ENCODE measurements at regions not wholly inside any gene's neighbourhood (a gene's known extent, or its start where the extent isn't known, plus 50 kb on each side); places are given as distances from the start of the nearest gene placed in this dataset.

DNA sequence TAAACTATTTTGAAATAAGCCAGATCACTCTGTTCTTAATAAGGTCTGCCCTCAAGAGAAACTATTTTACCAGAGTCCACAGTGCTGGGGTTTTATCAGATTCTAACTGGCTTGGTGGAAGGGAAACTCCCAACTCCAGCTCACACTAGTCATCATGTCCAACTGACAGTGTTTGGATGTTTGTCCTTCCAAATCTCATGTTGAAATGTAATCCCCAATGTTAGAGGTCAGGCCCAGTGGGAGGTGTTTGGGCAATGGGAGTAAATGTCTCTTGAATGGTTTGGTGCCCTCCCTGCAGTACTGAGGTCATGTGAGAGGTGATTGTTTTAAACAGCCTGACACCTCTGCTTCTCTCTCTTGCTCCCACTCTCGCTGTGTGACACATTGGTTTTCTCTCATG lies 1301.0 kb upstream of the CDH8 start:
- no peak for TF ChIP-seq POLR2A (IDR thresholded peaks at IDR 0.05)
- TF ChIP-seq, protein P1, sequence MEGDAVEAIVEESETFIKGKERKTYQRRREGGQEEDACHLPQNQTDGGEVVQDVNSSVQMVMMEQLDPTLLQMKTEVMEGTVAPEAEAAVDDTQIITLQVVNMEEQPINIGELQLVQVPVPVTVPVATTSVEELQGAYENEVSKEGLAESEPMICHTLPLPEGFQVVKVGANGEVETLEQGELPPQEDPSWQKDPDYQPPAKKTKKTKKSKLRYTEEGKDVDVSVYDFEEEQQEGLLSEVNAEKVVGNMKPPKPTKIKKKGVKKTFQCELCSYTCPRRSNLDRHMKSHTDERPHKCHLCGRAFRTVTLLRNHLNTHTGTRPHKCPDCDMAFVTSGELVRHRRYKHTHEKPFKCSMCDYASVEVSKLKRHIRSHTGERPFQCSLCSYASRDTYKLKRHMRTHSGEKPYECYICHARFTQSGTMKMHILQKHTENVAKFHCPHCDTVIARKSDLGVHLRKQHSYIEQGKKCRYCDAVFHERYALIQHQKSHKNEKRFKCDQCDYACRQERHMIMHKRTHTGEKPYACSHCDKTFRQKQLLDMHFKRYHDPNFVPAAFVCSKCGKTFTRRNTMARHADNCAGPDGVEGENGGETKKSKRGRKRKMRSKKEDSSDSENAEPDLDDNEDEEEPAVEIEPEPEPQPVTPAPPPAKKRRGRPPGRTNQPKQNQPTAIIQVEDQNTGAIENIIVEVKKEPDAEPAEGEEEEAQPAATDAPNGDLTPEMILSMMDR (IDR thresholded peaks at IDR 0.05): no peak

Measured in testis (tissue), 2 donors.